HG03521 (cell line): ENCODE measurements at regions not wholly inside any gene's neighbourhood (a gene's known extent, or its start where the extent isn't known, plus 50 kb on each side); places are given as distances from the start of the nearest gene placed in this dataset.
"Not testable (repeated sequence)": the region's sequence is repeated elsewhere in the genome, so short reads cannot be mapped to it uniquely, and the experiment has no call there.

ENCODE experiments used
- ATAC-seq: cut with Tn5 transposase; IDR thresholded peaks from one replicate; pipeline ENCODE4 v1.9.1; 2021; ENCODE audit warnings: mild to moderate bottlenecking, moderate library complexity; ENCODE audit not compliant: unreplicated experiment

DNA sequence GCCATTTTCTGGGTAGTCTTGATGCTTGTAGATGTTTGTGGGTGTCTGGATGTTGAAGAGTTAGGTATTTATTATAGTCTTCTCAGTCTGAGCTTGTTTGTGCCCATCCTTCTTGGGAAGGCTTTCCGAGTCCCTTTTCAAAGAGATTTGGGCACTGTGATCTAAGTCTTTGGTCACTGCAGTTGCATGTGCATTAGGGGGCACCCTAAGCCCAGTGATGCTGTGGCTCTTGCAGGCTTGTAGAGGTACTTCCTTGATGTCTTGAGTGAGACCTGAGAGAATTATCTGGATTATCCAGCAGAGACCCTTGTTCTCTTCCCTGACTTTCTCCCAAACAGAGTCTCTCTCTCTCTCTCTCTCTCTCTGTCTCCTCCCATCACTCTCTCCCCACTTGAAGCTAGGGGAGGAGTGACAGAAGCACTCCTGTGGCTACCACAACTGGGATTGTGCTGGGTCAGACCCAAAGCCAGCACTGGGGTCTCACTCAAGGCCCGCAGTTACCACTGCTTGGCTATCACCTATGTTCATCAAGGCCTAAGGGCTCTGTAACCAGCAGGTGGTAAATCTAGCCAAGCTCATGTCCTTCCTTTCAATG is 68.5 kb downstream of the TMCO5A start:
- peak; percentile 79 for ATAC-seq

DNA sequence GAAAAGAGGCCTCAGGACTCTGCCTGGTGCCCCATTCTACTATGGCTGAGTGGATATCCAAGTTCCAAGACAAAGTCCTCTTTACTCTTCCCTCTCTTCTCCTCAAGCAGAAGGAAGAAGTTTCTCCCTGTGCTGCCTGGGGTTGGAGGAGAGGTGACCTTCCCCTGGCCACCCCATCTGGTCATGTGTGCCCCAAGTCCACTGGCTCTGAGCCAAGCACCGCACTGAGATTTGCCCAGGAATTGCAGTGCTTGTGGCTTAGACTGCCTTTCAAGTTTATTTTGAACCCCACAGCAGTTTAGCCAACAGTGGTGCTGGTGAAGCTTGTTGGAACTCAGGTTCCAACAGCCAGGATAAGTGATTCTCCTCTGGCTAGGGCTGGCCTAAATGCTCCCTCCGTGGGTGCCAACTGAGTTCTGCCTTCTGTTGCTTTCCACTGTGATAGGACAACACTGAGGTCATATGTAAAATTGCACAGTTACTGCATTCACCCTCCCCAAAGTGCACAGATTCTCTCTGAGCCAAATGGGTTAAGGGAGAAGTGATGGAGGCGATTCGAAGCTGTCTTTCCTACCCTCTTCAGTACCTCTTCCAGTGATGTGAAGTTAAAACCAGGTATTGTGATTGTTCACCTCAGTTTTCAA is 69.9 kb downstream of the TMCO5A start:
- ATAC-seq: no peak

DNA sequence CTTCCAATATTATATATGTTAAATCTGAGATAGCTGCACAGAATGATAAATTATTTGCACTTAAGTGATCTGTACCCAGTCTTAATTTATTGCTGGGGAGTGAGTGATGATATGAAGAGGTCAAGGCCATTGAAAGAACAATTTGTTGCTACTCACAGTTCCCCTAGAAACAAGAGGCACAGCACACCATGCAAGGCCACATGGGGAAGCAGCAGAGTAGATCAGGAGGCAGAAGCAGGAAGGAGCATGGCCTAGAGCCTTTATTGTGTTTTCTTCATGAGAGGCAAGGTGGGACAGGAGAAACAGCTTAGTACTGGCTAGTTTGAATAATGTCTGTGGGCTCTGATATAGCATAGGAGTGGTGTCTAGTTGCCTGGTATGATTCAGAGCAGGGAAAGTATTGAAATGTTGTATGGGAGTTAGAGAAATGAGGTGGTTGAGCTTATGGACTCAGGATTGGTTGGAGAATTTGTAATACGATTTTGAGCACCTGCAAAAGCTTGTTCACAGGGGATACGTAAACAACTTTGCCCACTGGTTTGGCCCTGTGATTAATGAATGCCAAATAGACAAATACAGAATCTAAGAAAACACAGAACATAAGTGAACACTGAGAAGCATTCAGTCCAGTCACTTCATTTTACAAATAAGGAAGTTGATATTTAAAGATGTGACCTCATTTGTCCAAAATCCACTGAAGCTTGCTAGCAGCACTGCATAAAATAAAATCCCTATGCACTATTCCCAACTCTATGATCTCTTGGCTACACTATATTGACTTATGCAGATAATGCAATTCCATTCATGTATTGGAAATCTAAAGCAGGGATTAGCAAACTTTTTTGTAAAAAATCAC is 71.7 kb downstream of the TMCO5A start:
- ATAC-seq: no peak

DNA sequence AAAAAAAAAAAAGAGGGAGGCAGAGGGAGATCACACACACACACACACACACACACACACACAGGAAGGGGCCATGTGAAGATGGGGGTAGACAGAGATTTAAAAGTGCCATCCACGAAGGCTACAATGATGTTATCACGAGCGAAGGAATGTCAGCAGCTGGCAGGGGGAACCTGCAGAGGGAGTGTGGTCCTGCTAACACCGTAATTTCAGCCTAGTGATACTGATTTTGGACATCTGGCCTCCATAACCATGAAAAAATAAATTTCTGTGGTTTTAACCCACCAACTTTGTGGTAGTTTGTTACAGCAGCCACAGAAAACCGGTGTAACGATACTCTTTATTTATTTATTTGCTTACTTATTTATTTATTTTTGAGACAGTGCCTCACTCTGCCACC is 76.0 kb downstream of the TMCO5A start:
- no peak for ATAC-seq

DNA sequence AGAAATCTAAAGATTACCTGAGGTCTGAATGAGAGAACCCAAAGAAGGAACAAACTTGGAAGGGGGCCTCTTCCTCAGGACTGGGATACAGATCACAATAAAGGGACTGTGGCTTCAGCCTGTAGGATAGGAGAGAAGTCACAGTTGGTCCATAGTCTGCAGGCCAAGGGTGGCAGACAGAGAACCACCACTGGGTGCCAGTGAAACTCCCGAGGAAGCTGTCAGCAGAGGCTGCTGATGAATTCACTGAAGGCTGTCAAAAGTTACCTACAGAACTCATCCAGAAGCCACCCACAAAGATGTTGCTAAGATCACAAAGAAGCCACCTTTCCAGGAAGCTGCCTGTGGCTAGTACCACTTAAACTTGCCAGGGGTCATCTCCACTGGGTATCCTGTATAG is 78.5 kb downstream of the TMCO5A start:
- ATAC-seq: no peak

DNA sequence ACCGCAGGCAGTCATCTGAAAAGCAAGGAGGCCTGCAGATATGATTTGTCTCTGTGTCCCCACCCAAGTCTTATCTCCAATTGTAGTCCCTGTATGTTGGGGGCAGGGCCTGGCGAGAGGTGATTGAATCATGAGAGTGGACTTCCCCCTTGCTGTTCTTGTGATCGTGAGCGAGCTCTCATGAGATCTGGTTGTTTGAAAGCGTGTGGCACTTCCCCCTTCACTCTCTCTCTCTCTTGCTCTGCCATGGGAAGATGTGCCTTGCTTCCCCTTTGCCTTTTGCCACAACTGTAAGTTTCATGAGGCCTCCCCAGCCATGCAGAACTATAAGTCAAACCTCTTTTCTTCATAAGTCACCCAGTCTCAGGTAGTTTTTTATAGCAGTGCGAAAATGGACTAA is 83.3 kb downstream of the TMCO5A start:
- ATAC-seq: no peak

DNA sequence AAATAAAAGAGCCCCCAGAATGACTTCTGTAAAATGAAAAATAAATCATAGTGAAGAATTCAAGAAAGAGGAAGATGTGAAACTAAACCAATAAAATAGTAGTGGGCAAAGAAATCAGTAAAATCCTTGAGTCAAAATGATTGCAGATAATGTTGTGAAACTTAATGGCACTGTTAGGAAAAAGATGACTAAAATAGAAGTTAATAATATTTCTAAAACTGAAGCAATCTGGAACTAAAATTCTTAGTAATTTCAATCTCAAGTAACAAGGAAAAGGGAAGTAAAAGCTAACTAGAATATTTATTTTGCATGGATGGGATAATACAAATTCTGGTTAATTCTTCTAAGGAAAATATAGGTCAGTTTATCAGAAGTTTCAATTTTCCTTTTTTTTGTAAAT is 84.6 kb downstream of the TMCO5A start:
- no peak for ATAC-seq

DNA sequence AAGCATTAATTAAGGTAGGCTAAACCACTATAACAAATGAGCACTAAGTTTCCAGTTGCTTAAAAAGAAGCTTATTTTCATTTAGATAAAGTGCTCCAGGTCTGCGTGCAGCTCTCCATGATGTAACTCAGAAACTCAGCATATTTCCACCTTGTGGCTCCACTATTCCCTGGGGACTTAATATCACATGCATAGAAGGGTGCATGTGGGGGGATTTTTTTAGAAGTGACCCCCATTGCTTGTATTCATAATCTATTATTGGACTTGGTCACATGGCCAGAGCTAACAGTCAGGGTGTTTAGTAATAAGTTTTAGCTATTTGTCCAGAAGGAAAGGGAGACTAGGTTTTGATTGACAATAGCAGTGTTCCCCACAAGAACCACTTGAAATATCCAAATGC is 86.8 kb downstream of the TMCO5A start:
- ATAC-seq: no peak

DNA sequence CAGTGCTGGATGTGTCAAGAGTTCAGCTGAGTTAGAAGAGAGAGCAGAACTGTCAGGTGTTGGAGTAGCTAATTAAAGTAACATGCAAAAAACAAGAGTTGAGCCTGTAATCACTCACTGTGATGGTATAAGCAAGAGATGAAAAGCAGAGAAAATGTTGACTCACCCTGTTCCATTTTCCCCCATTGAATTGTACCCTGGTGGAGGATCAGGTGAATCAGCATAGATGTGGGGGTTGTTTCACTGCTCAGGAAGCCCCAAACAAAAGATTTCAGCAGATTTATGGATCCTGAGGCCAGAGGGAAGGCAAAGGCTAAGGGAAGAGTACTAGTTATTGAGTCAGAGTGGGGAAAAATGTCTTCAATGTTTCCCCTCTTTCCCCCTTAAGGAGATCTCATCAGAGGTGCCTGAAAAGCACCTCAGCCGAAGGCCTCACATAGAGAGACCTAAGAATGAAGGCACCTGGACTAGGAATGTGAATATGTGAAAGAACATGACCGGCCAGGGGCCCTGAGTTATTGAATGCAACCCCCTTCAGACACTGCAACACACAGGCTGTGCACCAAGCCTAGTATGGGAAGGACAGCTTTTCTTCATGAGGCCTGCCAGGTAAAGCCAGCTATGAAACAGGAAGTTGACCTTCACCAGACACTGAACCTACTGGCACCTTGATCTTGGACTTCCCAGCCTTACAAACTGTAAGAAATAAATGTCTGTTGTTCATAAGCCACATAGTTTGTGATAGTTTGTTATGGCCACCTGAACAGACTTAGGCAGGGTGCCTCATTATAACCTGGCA is 90.1 kb downstream of the TMCO5A start:
- ATAC-seq: no peak

DNA sequence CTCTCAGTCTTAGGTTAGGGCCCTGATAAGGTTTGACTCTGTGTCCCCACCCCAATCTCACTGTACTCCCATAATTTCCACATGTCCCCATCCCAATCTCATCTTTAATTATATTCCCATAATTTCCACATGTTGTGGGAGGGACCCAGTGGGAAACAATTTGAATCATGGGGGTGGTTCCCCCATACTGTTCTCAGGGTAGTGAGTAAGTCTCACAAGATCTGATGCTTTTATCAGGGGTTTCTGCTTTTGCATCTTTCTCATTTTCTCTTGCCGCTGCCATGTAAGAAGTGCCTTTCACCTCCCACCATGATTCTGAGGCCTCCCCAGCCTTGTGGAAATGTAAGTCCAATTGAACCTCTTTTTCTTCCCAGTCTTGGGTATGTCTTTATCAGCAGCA is 91.2 kb downstream of the TMCO5A start:
- ATAC-seq: not testable (repeated sequence)

DNA sequence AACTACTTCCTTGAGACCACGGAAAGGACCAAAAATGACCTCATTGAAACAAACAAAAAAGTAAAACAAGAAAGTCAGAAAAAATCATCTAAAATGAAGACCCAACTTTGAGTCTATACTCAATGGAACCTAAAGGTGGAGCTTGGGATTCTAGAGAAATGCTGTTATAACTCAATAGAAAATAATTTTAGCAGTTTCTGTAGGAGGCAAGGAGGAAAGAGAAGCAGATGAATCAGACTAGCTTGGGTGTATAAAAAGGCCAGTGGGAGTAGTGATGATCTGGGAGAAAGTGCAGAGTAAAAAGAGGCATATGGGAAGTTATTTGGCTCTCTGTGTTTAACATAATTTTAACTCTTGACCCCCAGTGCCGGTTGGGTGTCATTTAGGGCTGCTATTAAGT is 94.4 kb downstream of the TMCO5A start:
- no peak for ATAC-seq

DNA sequence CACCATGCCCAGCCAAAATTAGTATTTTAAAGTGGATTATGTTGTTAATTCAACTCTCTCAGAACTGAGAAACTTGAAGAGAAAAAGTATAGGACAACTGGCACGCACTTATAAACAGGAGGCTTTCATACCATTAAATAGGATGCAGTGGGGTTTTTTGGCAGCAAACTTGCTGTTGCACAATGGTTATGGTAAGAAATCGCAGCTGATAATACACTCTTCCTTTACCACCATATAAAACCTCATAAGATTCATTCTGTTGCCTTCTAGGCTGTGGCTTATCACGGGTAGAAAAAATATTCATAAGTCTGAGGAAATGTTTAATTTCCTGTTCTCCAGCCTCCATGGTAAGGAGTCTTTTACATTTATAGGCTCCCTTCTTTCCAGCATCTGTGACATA is 95.3 kb downstream of the TMCO5A start:
- no peak for ATAC-seq

DNA sequence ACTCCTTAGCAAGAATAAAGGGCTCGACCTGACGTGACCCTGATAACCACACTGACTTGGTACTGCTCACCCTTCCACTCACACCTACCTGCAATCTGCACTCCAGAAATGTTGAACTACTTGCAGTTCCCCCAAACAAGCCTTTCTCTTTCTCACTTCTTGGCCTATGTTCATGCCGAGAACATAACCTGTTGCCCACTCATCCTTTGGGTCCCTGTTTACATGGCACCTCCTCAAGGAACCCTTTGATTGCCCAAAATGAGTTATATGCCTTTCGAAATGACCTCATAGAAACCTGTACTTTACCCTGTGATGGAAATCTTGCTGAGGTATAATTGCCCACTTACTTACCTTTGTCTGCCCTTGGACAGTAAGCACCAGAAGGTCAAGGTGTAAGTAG is 96.2 kb downstream of the TMCO5A start:
- no peak for ATAC-seq

DNA sequence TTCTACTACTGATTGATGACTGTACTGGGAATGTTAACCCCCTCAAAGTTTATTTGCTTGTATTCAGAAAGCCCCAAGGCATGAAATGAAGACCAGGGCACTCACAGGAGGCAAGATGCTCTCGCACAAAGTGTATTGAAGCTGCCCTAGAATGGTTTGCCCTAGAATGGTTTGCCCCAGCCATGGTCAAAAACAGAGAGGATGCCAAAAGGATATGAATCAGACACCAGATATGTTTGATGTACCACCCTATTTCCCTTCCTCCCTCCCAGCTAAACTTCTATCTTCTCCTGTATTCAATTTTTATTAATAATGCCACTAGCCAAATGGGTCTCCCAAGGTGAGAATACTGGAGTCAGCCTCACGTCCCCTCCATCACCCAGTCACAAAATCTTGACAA is 101.3 kb downstream of the TMCO5A start:
- ATAC-seq: no peak

DNA sequence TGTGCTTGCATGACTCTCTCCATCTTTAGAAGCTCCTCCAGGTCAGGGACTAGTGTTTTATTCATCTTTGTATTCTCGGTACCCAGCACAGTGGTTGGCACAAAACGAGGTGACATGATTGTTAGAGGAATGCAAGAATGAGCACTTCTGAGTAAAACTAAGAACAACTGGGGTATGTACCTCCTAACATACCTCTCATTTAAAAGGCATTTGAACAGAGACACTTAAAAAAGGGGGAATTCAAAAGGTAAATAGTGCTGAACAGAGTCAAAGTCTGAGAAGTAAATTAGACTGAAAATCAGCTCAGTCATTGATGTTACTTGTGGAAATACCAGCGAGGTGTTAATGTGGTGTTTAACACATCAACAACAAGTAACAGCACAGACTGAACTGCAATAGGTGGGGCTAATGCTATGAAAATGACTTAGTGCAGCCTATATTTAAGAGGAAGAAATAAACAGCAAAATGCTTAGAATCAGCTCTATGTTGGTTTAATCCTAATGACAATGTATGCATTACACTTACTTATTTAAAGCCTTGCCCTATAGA is 102.4 kb downstream of the TMCO5A start:
- no peak for ATAC-seq

DNA sequence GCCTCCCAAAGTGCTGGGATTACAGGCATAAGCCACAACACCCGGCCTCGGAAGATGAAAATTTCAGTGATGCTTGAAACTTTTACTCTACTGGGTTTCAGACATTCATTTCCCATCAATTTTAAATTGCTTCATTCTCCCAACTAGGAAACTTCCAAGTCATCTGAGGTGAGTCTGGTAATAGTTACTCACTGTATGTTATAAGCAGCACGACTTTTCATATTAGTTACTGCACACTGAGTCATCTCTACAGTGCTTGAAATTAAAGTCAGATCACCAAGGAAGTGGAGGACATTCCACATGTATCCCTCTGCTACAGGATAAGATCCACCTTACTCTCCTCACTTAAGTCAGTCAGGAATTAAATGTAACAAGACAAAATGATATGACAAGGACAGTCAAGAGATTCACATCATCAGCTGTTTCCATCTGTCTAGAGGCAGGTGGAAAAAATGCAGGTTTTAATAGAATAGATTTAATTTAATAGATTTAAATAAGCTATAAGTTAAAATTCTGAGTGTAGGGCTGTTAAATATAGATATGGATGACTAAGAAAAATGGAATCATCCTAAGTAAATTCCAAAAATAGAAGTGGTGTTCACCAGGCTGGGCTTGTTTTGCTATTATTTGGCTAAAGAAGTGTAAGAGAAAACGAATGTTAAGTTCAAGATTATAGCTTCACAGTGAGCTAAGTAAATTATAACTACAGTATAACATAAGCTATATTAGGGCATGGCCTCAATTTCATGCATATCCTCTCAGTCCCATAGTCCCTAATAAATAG is 104.4 kb downstream of the TMCO5A start:
- no peak for ATAC-seq

DNA sequence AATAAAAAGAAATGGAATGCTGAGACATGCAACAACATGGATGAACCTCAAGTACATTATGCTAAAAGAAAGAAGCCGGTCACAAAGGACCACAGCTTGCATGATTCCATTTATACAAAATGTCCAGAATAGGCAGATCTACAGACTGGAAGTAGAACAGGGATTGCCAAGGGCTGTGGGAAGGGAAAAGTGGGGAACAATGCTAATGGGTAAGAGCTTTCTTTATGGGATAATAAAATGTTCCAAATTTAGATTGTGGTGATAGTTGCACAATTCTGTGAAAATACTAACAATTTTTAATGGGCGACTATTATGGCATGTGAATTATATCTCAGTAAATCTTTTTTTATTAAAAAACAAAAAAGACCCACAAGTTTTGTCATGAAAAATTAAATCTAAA is 106.2 kb downstream of the TMCO5A start:
- no peak for ATAC-seq

DNA sequence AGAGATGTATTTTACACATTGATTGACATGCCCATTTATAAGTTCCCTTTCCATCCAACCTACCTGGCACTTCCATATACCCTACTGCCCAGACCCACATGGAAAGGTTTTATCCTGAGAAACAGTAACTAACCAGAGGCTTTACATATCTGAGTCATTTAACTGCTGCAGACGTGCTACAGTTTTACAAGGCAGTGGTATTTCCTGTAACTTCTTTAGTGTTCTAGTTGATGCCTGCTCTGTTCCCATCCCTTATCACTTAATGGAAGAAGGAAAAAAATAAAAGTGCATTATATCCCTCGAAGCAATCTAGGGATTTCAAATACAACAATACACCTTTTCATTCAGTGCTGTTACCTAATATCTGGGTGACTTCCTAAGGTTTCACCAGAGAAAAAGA is 107.1 kb downstream of the TMCO5A start:
- ATAC-seq: no peak

DNA sequence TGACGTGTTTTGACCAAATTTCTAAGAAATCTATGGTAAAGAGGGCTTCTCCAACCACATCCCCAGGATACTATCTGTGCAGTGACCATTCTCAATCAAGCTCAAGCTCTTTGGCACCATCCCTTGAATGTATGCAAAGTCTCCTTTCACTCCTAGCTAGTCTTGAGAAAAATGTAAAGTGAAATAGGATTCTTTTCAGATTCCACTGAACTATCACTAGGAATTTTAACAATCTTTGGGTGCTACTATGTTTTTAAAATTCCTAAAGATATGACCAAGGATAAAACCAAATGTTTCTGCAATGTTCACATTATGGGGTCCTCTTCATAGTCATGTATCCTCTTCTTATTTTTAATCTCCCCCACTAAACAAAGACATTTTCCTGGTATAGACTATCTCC is 107.8 kb downstream of the TMCO5A start:
- ATAC-seq: no peak

DNA sequence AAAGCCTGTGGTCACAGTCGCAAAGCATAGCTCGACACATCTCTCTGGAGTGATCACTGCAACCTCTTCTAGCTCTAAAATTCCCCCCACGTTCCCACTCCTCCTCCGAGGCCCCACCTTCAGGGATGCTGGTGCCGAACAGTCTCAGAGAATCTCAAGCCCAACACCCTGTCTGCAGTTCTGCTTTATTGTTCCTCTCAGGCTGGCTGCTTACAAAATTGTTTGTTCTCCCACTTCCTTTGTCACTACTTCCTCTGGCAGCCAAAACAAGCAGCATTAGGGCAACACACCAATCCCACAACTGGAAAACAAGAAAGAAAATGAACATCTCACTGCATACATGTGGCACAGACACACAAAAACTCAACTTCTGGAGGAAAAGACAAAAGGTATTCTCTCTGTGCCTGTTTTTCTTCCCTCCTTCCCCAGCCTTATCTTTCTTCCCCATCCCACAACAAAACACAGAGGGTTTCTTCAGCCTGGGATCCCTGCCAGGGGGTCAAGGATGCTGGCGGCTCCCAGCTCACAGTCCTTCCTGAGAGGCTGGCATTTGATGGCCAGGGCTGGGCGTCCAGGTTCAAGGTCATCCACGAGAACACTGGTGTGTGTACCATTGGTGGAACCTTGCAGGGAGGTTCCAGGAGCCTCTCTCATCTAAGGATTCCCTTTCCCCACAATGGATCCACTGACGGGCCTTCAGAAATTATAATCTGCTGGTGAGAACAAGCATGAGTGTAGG is 108.4 kb downstream of the TMCO5A start:
- no peak for ATAC-seq
